GM19240 (cell line): ENCODE measurements at regions not wholly inside any gene's neighbourhood (a gene's known extent, or its start where the extent isn't known, plus 50 kb on each side); places are given as distances from the start of the nearest gene placed in this dataset.
"Not testable (repeated sequence)": the region's sequence is repeated elsewhere in the genome, so short reads cannot be mapped to it uniquely, and the experiment has no call there.

ENCODE experiments used
- DNase-seq: peaks from one replicate; pipeline ENCODE4 v3.0.0; 2011; ENCODE audit warnings: low spot score; ENCODE audit not compliant: insufficient read length

DNA sequence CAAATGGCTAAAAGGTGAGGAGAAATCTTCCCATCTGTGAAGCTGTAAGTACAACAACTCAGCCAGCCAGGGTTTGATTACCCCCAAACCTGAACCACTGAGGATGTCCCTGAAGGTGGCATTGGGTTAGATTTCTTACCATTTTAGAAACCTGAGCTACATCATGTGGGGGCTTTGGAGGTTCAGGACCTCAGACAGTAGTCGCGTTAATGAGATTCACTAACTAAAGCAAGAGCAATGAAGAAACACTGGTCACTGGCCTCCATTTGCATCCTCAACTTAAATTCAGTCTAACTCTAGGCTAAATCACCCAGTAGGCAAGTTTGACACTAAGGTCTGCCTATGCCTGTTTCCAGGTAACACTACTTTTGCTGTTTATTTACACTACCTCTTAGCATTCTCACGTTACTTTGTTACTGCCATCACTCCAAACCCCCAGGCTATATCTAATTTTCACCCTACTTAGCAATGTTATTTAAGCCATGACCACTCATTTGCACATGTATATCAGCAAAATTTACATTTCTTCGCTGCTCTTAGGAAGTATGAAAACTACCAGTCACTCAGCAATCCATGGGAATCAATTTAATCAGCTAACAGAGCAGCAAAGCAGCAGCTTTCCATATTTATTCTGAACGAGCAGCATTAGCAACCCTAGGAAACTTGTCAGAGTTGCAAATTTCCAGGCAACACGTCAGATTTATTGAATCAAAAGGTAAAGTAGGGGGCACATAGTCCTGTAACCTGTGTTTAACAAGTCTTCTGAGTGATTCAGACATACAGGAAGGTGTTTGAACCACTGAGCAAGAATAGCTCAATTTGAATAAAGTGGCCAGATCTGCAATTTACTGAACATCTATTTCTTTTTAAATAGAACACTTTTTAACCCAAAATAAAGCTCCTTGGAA, 788.4 kb upstream of the SORCS1 start:
- no peak for DNase-seq

DNA sequence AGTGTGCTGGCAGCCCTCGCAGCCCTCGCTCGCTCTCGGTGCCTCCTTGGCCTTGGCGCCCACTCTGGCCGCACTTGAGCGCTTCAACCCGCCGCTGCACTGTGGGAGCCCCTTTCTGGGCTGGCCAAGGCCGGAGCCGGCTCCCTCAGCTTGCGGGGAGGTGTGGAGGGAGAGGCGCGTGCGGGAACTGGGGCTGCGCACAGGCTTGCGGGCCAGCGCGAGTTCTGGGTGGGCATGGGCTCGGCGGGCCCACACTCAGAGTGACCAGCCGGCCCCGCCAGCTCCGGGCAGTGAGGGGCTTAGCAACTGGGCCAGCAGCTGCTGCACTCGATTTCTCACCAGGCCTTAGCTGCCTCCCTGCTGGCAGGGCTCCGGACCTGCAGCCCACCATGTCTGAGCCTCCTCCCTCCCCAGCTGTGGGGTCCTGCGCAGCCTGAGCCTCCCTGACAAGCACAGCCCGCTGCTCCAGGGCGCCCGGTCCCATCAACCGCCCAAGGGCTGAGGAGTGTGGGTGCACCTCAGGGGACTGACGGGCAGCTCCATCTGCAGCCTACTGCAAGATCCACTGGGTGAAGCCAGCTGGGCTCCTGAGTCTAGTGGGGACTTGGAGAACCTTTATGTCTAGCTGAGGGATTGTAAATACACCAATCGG, 786.0 kb upstream of the SORCS1 start:
- DNase-seq = not testable (repeated sequence)

DNA sequence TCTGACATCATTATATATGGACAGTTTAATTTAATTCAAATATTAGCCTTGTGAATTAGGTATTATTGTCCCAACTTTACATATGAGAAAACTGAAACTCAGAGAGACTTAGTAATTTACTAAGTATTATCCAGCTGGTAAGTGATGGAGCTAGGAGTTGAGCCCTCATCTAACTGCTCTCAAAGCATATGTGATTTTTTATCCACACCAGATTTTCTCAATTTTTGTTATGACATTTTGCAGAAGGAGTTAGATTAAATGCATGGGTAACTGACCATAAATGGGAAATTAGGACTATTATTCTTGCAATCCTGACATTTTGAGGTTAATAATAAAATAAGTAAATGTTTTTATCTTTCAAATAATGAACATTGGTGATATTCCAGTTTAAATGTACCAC, 778.3 kb upstream of the SORCS1 start:
- DNase-seq = no peak

- DNase-seq = no peak
These were observed 768.6 kb upstream of the SORCS1 start for GRCh38 chr10:107933076-107933475.

DNA sequence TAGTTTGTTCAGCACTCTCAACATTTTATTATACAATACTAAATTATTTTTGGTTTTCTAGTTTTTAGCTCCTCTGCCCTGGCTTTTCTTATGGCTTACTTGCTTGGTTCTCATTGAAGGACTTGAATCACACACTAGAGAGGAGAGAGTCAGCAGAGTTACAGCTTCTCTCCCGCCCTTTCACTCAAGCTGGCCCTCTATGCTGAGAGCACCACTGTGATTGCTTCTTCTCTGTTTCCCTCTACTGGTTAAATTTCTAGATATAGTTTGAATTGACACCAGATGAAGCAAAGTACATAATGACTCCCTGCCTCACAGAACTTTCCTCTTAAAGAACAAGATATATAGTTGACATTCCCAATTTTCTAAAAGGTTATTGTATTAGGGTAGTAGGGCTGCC, 767.3 kb upstream of the SORCS1 start:
- no peak for DNase-seq

GRCh38 chr10:107930037-107930436, 765.5 kb upstream of the SORCS1 start:
- DNase-seq = no peak

- DNase-seq = no peak
These were observed 760.0 kb upstream of the SORCS1 start for GRCh38 chr10:107924458-107924857.

GRCh38 chr10:107919626-107920235, 755.2 kb upstream of the SORCS1 start:
- no peak for DNase-seq

GRCh38 chr10:107918171-107918570, 753.7 kb upstream of the SORCS1 start:
- DNase-seq = no peak

- DNase-seq = no peak
These were observed 750.7 kb upstream of the SORCS1 start for GRCh38 chr10:107915215-107915610.

DNA sequence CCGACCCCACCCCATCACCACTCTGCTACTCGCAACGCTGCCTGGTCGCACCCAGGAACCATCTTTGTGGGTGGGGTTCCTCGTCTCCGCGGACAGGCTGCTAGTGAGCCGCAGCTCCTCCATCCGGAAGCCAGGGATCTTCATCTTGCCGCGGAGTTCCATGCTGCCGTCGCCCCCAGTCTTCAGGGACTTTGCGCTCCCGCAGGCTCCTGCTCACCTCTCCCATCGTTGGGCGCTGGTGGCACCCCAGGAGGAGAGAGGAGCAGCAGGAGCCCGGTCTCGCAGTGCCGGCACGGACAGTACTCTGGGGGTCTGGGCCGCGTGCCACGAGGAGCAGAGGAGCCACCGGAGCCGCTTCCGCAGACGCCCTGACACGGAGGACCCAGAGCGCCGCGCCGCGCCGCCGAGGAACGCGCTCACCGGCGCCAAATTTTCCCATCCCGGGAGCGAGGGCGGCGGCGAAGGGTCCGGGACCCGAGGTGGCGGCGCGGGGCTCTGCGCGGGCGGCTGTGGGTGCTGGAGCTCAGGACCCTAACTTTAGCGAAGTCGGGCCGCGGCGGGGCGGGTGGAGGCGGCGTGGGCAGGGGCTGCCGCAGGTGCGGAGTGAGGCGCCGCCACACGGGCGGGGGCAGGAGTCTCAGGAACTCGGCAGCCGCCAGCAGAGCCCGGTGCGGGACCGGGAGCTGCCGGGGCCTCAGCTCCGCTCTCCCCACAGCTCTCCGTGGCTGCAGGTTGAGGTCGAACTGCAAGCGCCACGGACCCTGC, 750.1 kb upstream of the SORCS1 start:
- DNase-seq = no peak

GRCh38 chr10:107913317-107914294, 749.1 kb upstream of the SORCS1 start:
- DNase-seq = no peak

DNA sequence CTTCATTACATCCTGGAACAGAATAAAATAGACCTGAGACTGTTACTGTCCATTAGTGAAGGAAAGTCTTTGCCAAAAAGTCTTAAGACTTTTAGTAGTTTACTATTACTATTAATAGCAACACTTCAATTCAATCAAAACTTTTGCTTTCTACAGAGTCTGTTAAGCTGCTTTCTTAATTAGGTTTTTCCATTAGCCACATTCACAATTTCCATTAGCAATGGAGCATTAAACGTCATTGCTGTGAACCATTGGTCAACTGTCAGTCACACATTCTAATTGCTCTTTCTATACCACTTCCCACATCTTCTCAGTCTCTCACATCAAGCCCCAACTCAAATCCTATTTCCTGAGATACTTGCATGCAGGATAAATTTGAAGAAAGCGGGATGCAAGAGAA, 736.6 kb upstream of the SORCS1 start:
- DNase-seq = no peak

- no peak for DNase-seq
These were observed 735.6 kb upstream of the SORCS1 start for GRCh38 chr10:107900131-107900530.

DNA sequence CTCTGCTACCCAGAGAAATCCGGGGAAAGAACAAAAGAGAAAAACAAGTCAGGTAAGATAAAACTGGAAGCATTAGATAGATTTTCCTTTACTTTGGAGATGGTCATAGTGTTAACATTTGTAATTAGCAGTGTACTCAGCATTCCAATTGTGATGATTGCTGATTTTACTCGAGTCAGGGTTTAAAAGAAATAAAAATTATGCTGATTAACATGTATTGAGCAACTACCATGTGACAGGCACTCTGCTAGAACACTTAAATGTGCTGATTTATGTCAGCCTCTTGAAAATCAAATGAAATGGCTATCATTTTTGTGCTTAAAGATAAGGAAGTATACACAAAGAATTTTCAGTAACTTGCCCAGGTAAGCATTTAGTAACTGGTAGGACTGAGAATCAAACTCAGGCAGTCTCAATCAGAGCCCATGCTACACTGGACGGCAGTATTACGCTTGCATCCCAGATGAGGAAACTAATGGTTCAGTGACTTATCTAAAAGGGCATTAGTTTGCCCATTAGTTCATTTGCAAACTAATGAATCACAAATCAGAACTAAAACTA, 735.1 kb upstream of the SORCS1 start:
- DNase-seq = no peak

- no peak for DNase-seq
These were observed 734.6 kb upstream of the SORCS1 start for GRCh38 chr10:107899075-107899474.

- DNase-seq = no peak
These were observed 733.9 kb upstream of the SORCS1 start for GRCh38 chr10:107898392-107898791.

GRCh38 chr10:107894516-107894915, 730.0 kb upstream of the SORCS1 start:
- no peak for DNase-seq

- DNase-seq = no peak
These were observed 724.6 kb upstream of the SORCS1 start for GRCh38 chr10:107889105-107889504.

GRCh38 chr10:107880185-107880584, 715.7 kb upstream of the SORCS1 start:
- DNase-seq = no peak
